ENCODE measurements at regions not wholly inside any gene's neighbourhood (a gene's known extent, or its start where the extent isn't known, plus 50 kb on each side); places are given as distances from the start of the nearest gene placed in this dataset.

GRCh38 chr3:152557302-152557999 lies 277.5 kb upstream of the P2RY1 start:
- TF ChIP-seq, protein P1, sequence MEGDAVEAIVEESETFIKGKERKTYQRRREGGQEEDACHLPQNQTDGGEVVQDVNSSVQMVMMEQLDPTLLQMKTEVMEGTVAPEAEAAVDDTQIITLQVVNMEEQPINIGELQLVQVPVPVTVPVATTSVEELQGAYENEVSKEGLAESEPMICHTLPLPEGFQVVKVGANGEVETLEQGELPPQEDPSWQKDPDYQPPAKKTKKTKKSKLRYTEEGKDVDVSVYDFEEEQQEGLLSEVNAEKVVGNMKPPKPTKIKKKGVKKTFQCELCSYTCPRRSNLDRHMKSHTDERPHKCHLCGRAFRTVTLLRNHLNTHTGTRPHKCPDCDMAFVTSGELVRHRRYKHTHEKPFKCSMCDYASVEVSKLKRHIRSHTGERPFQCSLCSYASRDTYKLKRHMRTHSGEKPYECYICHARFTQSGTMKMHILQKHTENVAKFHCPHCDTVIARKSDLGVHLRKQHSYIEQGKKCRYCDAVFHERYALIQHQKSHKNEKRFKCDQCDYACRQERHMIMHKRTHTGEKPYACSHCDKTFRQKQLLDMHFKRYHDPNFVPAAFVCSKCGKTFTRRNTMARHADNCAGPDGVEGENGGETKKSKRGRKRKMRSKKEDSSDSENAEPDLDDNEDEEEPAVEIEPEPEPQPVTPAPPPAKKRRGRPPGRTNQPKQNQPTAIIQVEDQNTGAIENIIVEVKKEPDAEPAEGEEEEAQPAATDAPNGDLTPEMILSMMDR (IDR thresholded peaks at IDR 0.05): no peak
- no peak for TF ChIP-seq POLR2A (IDR thresholded peaks at IDR 0.05)

All from esophagus squamous epithelium (tissue), 4 donors.